SK-N-SH (cell line): ENCODE measurements at regions not wholly inside any gene's neighbourhood (a gene's known extent, or its start where the extent isn't known, plus 50 kb on each side); places are given as distances from the start of the nearest gene placed in this dataset.

Experiments
- CTCF ChIA-PET: fragments of 300-600, 350-600 bp; formaldehyde crosslinking; extraction: SDS; loops from one replicate; lab custom pipeline; 2021; lab: Yijun Ruan, JAX
- POLR2A ChIA-PET: fragments of 350-600 bp; sonication (Branson Sonifier 250); formaldehyde crosslinking; extraction: SDS; loops from one replicate; lab custom pipeline; 2020; ENCODE audit warnings: antibody characterized with exemption, inconsistent platforms; lab: Yijun Ruan, JAX
- DNase-seq: peaks from one replicate; pipeline ENCODE4 v3.0.0; 2012
- H2AFZ ChIP-seq: fragments of 200-600 bp; sonication (generic); 2 replicates; pipeline ENCODE4 v1.8.1; 2016; ENCODE audit warnings: antibody characterized with exemption, mild to moderate bottlenecking, low read depth
- H3F3A ChIP-seq: fragments of 200-600 bp; sonication (generic); replicated peaks from 2 replicates; pipeline ENCODE3; 2016; ENCODE audit warnings: antibody characterized with exemption, mild to moderate bottlenecking; ENCODE audit not compliant: insufficient read depth
- H3K27ac ChIP-seq, 2 experiments: fragments of 200-500 bp in 1 of 2; fragments of 200-600 bp in 1 of 2; sonication (Bioruptor generic) in 1 of 2; sonication (generic), shearing (Covaris generic) in 1 of 2; 2 replicates each; pipeline versions ENCODE4 v1.5.1 to v1.6.1; 2014 to 2016; ENCODE audit warnings: low read depth in 2 of 2, inconsistent platforms in 1 of 2, low read length in 1 of 2, mild to moderate bottlenecking in 1 of 2, mixed read lengths in 1 of 2
- H3K27me3 ChIP-seq: fragments of 200-600 bp; sonication (generic), shearing (Covaris generic); 2 replicates; pipeline ENCODE4 v1.6.1; 2016; ENCODE audit warnings: mixed run types; ENCODE audit not compliant: insufficient read depth
- H3K36me3 ChIP-seq, 2 experiments: fragments of 200-500 bp in 1 of 2; fragments of 200-600 bp in 1 of 2; sonication (Bioruptor generic) in 1 of 2; sonication (generic) in 1 of 2; replicated peaks in 1 of 2; 2 replicates each; pipeline versions ENCODE3 to v1.5.1; 2014 to 2016; ENCODE audit warnings: low read length in 1 of 2, mild to moderate bottlenecking in 1 of 2; ENCODE audit not compliant: insufficient read depth in 2 of 2, control insufficient read depth in 1 of 2
- H3K4me1 ChIP-seq, 2 experiments: fragments of 200-500 bp in 1 of 2; fragments of 200-600 bp in 1 of 2; sonication (Bioruptor generic) in 1 of 2; sonication (generic), shearing (Covaris generic) in 1 of 2; 2 replicates each; pipeline versions ENCODE4 v1.5.1 to v1.6.1; 2014 to 2016; ENCODE audit warnings: low read depth in 1 of 2, low read length in 1 of 2, mixed run types in 1 of 2; ENCODE audit not compliant: insufficient read depth in 2 of 2, control insufficient read depth in 1 of 2
- H3K4me2 ChIP-seq: fragments of 200-600 bp; sonication (generic), shearing (Covaris generic); 2 replicates; pipeline ENCODE4 v1.6.1; 2017; ENCODE audit warnings: mixed run types
- H3K4me3 ChIP-seq, 2 experiments: fragments of 200-500 bp in 1 of 2; fragments of 200-600 bp in 1 of 2; sonication (Bioruptor generic) in 1 of 2; sonication (generic), shearing (Covaris generic) in 1 of 2; 2 replicates each; pipeline versions ENCODE4 v1.5.1 to v1.8.1; 2014 to 2016; ENCODE audit warnings: low read depth in 2 of 2, inconsistent platforms in 1 of 2, low read length in 1 of 2, mild to moderate bottlenecking in 1 of 2, mixed read lengths in 1 of 2, moderate library complexity in 1 of 2
- H3K79me2 ChIP-seq: fragments of 200-600 bp; sonication (generic); 2 replicates; pipeline ENCODE4 v1.8.1; 2017; ENCODE audit warnings: mild to moderate bottlenecking; ENCODE audit not compliant: insufficient read depth
- H3K9ac ChIP-seq: fragments of 200-600 bp; sonication (generic); 2 replicates; pipeline ENCODE4 v1.6.1; 2017; ENCODE audit warnings: mixed run types
- H3K9me2 ChIP-seq: fragments of 200-600 bp; sonication (generic); 2 replicates; pipeline ENCODE4 v1.6.1; 2017; ENCODE audit warnings: mixed run types
- H3K9me3 ChIP-seq: fragments of 200-600 bp; sonication (generic); 2 replicates; pipeline ENCODE4 v1.6.1; 2017; ENCODE audit warnings: mixed run types, mild to moderate bottlenecking, moderate library complexity
- H4K20me1 ChIP-seq: fragments of 200-600 bp; sonication (generic); 2 replicates; pipeline ENCODE4 v1.6.1; 2017; ENCODE audit warnings: mild to moderate bottlenecking, mixed run types; ENCODE audit not compliant: insufficient read depth
- CHD2 ChIP-seq: fragments of 150-350 bp; IDR thresholded peaks from 2 replicates; pipeline ENCODE4 v1.6.1; 2018; ENCODE audit warnings: low read length; ENCODE audit not compliant: partially characterized antibody
- EP300 ChIP-seq, 2 experiments: IDR thresholded peaks; 2 replicates each; pipeline versions ENCODE4 v1.4.0 to v1.6.1; 2012; ENCODE audit warnings: borderline replicate concordance in 1 of 2, low read depth in 1 of 2, low read length in 1 of 2
- EZH2phosphoT487 ChIP-seq: fragments of 200-600 bp; sonication (generic); IDR thresholded peaks from 2 replicates; pipeline ENCODE4 v1.6.1; 2017; ENCODE audit warnings: low read depth, mixed run types, mild to moderate bottlenecking, antibody characterized with exemption, moderate library complexity, borderline replicate concordance
- FOSL2 ChIP-seq: IDR thresholded peaks from 2 replicates; pipeline ENCODE4 v1.4.0; 2012; ENCODE audit warnings: low read depth, mild to moderate bottlenecking, moderate library complexity, borderline replicate concordance
- FOXM1 ChIP-seq: IDR thresholded peaks from 2 replicates; pipeline ENCODE4 v1.4.0; 2012; ENCODE audit warnings: low read depth, mild to moderate bottlenecking
- GATA2 ChIP-seq: sonication (generic); formaldehyde crosslinking; IDR thresholded peaks from 2 replicates; pipeline ENCODE4 v1.5.0; 2020; ENCODE audit warnings: mild to moderate bottlenecking, missing genetic modification reagents
- JUND ChIP-seq: IDR thresholded peaks from 2 replicates; pipeline ENCODE4 v1.4.0; 2012
- NFIC ChIP-seq: IDR thresholded peaks from 2 replicates; pipeline ENCODE4 v1.4.0; 2012; ENCODE audit warnings: borderline replicate concordance
- RCOR1 ChIP-seq: fragments of 150-350 bp; IDR thresholded peaks from 2 replicates; pipeline ENCODE4 v1.6.1; 2017; ENCODE audit warnings: antibody characterized with exemption, low read length
- RFX5 ChIP-seq: IDR thresholded peaks from 2 replicates; pipeline ENCODE4 v1.6.1; 2012; ENCODE audit warnings: mild to moderate bottlenecking, improper control_type of control experiment, low read length
- TAF1 ChIP-seq: IDR thresholded peaks from 2 replicates; pipeline ENCODE4 v1.6.1; 2012; ENCODE audit warnings: low read depth, mild to moderate bottlenecking, low read length, moderate library complexity, borderline replicate concordance
- TCF12 ChIP-seq: IDR thresholded peaks from 2 replicates; pipeline ENCODE4 v1.4.0; 2012
- YY1 ChIP-seq: IDR thresholded peaks from 2 replicates; pipeline ENCODE4 v1.4.0; 2012; ENCODE audit warnings: low read depth, mild to moderate bottlenecking
- WGBS: methylation state at CpG from one replicate; pipeline ENCODE4 v1.1.6; 2017; ENCODE audit warnings: low lambda C conversion rate; 5-methylcytosine and 5-hydroxymethylcytosine counted together
- TF ChIP-seq, protein P1 (sequence below): IDR thresholded peaks from 2 replicates; pipeline ENCODE4 v1.6.1; 2012; ENCODE audit warnings: mild to moderate bottlenecking, low read depth, low read length, moderate library complexity

DNA sequence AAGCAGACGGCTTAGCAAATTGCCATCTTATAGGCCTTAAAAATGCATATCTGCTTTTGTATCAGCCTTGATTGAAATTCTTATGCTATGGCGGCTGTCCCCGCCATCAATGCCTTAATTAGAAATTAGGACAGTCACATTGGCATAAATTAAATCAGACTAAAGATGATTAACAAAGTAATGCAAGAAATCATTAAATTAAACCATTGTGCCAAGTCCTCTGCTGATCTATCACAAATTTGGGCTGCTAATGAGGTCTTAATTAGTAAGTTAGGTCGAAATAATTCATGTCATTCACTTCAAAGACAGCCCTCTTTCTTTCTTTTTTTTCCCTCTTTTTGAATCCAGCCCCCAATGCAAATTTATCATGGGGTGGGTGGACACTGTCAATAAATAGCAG, 159.3 kb downstream of the MIAT start:
- Histone ChIP-seq H4K20me1 (no peaks in the 10 kb centered on the region), H3K4me3 (no peak overlapping the region), H3K79me2 (no peaks in the 10 kb centered on the region), H3K27me3 (no peaks in the 10 kb centered on the region), H3K27ac (no peak overlapping the region), H3K9ac (no peak overlapping the region), H2AFZ (no peak overlapping the region), H3K9me2 (no peaks in the 10 kb centered on the region), H3K36me3 (no peaks in the 10 kb centered on the region), H3K9me3 (no peaks in the 10 kb centered on the region), H3F3A (no peaks in the 10 kb centered on the region), H3K4me2 (no peak overlapping the region), H3K4me1 (peaks cover 0 to 4% of the 10 kb centered on the region in 2 experiments; a peak in 2 of 4 replicates)
- ChIA-PET CTCF (interaction anchor here (1.4 kb wide), 1 partner anchor 60 kb away, joined by 3 read pairs; no protein-coding TSS in a partner anchor), POLR2A (no interaction called here)
- no peak for DNase-seq
- TF ChIP-seq EP300 (IDR thresholded peaks at IDR 0.05; ENCODE audit: borderline replicate concordance in 1 of 2, low read depth in 1 of 2, low read length in 1 of 2) (no peak), CHD2 (no peak), TCF12 (no peak), YY1 (no peak), FOXM1 (no peak), JUND (no peak), GATA2 (no peak), EZH2phosphoT487 (no peak), FOSL2 (no peak), RCOR1 (no peak), NFIC (no peak), TAF1 (no peak)
- TF ChIP-seq, protein P1, sequence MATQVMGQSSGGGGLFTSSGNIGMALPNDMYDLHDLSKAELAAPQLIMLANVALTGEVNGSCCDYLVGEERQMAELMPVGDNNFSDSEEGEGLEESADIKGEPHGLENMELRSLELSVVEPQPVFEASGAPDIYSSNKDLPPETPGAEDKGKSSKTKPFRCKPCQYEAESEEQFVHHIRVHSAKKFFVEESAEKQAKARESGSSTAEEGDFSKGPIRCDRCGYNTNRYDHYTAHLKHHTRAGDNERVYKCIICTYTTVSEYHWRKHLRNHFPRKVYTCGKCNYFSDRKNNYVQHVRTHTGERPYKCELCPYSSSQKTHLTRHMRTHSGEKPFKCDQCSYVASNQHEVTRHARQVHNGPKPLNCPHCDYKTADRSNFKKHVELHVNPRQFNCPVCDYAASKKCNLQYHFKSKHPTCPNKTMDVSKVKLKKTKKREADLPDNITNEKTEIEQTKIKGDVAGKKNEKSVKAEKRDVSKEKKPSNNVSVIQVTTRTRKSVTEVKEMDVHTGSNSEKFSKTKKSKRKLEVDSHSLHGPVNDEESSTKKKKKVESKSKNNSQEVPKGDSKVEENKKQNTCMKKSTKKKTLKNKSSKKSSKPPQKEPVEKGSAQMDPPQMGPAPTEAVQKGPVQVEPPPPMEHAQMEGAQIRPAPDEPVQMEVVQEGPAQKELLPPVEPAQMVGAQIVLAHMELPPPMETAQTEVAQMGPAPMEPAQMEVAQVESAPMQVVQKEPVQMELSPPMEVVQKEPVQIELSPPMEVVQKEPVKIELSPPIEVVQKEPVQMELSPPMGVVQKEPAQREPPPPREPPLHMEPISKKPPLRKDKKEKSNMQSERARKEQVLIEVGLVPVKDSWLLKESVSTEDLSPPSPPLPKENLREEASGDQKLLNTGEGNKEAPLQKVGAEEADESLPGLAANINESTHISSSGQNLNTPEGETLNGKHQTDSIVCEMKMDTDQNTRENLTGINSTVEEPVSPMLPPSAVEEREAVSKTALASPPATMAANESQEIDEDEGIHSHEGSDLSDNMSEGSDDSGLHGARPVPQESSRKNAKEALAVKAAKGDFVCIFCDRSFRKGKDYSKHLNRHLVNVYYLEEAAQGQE, result no peak
- WGBS, result 59% methylated on average over 4 of the region's 4 CpGs

DNA sequence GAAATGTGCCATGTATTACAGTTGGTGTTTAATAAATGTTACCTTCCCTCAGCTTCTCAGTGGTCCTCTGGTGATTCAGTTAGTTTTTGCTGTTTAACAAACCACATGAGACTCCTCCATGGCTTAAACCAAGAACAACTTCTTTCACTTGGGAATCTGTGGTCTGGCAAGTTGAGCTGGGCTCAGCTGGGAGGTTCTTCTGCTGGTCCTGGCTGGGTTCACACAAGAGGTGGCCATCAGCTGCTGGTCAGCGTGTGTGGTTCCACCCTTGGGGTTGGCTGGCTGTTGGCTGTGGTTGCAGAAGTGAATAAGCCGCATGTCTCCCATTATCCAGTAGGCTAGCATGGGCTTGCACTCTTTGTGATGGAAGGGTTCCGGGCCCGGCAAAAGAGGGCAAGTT, 160.5 kb downstream of the MIAT start:
- H3K36me3 ChIP-seq, result no peaks in the 10 kb centered on the region
- CTCF ChIA-PET, result no interaction called here

More for the DNA sequence above, 160.5 kb downstream of the MIAT start:
- Histone ChIP-seq H3K27me3 (no peaks in the 10 kb centered on the region), H3K79me2 (no peaks in the 10 kb centered on the region), H3K9me3 (no peaks in the 10 kb centered on the region), H3K9me2 (no peaks in the 10 kb centered on the region), H3K4me2 (no peak overlapping the region), H2AFZ (no peak overlapping the region), H3K4me1 (no peaks in the 10 kb centered on the region; a peak in 1 of 4 replicates), H4K20me1 (no peaks in the 10 kb centered on the region), H3K9ac (no peak overlapping the region), H3K27ac (no peak overlapping the region), H3F3A (no peaks in the 10 kb centered on the region), H3K4me3 (no peak overlapping the region)
- POLR2A ChIA-PET, result no interaction called here
- TF ChIP-seq FOSL2 (no peak), RFX5 (no peak)
- DNase-seq, result no peak
- 36% methylated on average over 2 of the region's 4 CpGs for WGBS
